Panc1 (cell line): ENCODE measurements at regions not wholly inside any gene's neighbourhood (a gene's known extent, or its start where the extent isn't known, plus 50 kb on each side); places are given as distances from the start of the nearest gene placed in this dataset.

Experiments
- CTCF ChIP-seq: fragments of 450-650 bp; IDR thresholded peaks from 2 replicates; pipeline ENCODE4 v1.5.1; 2017; ENCODE audit warnings: mild to moderate bottlenecking
- POLR2AphosphoS5 ChIP-seq: IDR thresholded peaks from 2 replicates; pipeline ENCODE4 v1.6.1; 2012; ENCODE audit warnings: mild to moderate bottlenecking, low read depth, low read length, moderate library complexity
- SIN3A ChIP-seq: IDR thresholded peaks from 2 replicates; pipeline ENCODE4 v1.6.1; 2012; ENCODE audit warnings: low read depth, mild to moderate bottlenecking, low read length, moderate library complexity, borderline replicate concordance; ENCODE audit not compliant: insufficient read depth

DNA sequence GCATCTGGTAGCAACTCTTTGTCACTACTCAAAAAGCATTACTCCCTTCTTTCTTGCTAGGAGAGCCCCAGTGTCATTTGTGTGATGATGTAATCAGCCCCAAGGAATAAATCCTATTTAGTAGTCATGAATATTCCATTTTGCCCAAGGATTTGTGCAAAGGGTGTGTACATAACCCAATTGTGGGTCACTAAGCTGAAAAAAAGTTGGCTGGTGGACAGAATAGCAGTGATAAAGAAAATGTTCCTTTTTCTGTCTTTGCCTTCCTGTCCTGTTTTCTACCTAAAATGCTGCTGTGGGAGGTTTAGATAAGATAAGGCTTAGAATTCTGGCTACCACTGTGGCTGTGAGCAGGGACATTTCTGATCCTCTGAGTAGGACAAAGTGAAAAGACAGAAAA lies 223.1 kb upstream of the ITGA1 start:
- TF ChIP-seq CTCF (no peak), POLR2AphosphoS5 (no peak), SIN3A (no peak)
